ENCODE measurements at regions not wholly inside any gene's neighbourhood (a gene's known extent, or its start where the extent isn't known, plus 50 kb on each side); places are given as distances from the start of the nearest gene placed in this dataset.
"Not testable (repeated sequence)": the region's sequence is repeated elsewhere in the genome, so short reads cannot be mapped to it uniquely, and the experiment has no call there.

DNA sequence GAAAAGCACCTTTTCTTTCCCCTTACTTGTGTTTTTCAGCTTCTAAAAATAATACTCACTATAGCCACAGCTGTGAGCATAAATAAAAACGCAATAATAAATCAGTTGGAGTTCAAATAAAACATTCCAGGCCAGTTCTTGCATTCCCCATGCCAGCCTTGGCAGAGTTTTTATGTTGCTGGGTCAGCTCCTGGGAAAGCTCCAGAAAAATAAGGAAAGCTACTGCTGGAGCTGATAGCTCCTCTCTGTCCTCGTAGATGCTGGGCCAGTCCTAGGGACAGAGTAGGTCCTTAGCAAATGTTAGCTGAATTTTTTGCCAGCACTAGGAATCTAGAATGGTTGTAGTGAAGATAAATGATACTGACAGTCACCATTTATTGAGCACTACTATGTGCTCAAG, 389.0 kb upstream of the SYNCRIP start:
- DNase-seq: no peak

DNA sequence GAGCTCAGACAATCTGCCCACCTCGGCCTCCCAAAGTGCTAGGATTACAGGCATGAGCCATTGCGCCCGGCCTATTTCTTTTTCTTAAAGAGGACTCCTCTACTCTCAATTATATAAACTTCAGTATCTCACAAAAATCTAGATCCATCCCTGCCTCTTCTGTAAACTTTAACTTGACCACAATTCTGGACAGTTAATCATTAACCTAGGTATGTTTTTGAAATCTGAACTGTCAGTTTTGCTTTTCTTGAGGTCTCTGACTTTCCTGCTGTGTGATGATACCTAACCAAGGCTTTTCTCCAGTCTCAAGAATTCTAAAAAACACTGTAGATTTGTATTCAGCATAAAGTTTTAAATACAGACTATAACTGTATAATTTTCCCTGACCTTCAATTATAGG, 388.2 kb upstream of the SYNCRIP start:
- no peak for DNase-seq

GRCh38 chr6:86028776-86029175, 386.1 kb upstream of the SYNCRIP start:
- no peak for DNase-seq

- not testable (repeated sequence) for DNase-seq
Measured at GRCh38 chr6:86026890-86027289, 384.2 kb upstream of the SYNCRIP start.

- no peak for DNase-seq
Measured at GRCh38 chr6:86017236-86017635, 374.6 kb upstream of the SYNCRIP start.

GRCh38 chr6:86016567-86016966, 373.9 kb upstream of the SYNCRIP start:
- no peak for DNase-seq

DNA sequence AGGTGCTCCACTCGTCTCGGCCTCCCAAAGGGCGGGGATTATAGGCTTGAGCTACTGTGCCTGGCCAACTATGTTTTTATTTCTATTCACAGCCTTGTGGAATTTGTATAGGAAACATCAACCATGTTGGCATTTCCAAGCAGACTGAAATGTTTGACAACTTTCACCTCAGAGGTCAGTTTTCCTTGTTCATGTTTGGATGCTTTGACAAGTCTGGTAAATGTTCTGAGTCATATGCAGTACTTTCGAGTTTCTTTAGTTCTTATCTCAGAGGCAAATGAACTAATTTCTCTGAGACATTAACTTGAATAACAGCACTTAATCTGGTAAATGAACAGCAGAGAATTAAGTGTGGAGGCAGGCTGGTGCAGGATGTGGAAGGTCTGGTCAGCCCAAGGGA, 373.4 kb upstream of the SYNCRIP start:
- DNase-seq: no peak

GRCh38 chr6:86012991-86013390, 370.3 kb upstream of the SYNCRIP start:
- DNase-seq: not testable (repeated sequence)

- no peak for DNase-seq
Measured at GRCh38 chr6:86010915-86011786, 368.5 kb upstream of the SYNCRIP start.

DNA sequence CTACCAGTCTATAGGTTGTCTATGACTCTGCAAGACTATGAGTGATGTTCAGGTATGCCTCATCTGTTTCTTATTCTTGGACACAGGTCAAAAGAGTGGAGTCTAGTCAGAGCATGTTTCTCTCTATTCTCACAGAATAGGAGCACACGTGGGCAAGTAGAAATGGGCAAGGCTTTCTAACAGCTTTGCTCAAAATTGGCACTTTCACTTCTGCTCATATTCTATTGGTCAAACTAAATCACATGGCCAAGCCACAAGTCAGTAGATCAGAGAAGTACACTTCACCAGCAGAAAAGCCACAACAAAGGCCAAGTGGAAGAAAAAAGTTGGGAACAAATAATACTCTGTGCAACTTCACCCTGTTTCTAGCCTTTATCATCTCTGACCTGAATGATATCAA, 354.5 kb upstream of the SYNCRIP start:
- DNase-seq: no peak

DNA sequence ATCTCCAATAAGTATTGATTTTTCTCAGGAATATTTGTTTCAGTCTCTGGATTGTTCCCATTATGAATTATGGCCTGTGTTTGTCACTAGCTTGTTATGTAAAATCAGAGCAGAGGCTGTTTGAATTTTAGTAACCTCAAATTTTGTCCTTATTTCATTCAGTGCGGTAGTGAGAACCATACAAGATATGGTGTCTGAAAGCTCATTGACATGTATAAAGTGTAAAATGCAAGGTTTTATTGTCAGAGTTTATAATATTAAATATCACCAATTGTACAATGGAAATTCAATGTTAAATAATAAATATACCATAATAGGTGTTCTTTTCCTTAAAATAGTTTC, 353.3 kb upstream of the SYNCRIP start:
- DNase-seq: no peak

DNA sequence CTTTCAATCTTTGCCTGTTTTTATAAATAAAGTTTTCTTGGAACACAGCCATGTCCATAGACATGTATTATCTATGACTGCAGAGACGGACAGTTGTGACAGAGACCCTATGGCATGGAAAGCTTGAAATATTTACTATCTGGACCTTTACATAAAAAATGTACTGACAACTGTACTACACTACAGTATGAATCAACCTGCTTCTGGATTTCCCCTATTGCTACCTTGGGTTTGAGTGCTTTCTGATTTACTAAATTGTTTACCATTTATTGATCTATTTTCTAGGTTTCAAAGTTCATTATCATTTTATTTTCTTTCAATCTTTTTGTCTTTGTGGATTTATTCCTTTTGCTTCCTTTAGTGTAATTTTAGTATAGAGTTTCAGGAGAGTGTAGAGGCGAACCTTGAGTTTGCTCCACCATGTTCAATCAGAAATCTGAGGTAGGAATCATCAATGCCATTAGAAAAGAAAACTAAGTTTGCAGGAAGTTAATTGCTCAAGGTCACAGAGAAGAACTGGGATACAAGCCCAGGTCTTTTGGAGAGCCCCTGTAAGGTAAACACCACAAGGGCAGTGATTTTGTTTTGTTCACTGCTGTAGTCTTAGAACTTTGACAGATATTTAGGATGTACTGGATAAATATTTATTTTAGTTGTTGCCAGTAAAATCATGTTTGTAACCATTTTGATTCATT, 352.8 kb upstream of the SYNCRIP start:
- no peak for DNase-seq

DNA sequence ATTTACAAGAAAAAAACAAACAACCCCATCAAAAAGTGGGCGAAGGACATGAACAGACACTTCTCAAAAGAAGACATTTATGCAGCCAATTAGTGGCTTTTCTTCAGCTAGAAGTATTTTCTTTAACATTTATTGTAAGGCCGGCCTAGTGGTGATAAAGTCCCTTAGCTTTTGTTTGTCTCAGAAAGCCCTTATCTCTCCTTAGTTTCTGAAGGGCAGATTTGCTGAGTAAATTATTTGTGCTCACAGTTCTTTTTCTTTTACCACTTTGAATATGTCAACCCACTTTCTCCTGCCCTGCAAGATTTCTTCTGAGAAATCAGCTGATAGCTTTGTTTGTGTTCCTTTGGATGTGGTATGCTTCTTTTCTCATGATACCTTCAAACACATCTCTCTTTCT, 344.0 kb upstream of the SYNCRIP start:
- DNase-seq: no peak

DNA sequence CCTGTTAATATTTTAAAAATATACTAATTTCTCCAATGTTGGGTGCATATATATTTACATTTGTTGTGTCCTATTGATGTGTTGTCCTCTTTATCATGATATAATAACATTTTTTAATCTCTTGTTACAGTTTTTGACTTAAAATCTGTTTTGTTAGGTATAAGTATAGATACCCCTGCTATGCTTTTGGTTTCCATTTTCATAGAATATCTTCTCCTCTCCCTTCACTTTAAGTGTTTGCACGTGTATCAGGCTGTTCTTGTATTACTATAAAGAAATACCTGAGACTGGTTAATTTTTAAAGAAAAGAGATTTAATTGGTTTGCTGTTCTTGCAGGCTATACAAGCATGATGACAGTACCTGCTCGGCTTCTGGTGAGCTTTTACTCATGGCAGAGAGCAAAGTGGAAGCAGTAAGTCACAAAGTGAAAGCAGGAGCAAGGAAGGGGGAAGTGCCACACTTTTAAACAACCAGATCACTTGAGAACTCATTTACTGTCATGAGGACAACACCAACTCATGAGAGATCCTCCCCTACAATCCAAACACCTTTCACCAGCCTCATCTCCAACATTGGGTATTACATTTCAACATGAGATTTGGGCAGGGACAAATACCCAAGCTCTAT, 340.5 kb upstream of the SYNCRIP start:
- DNase-seq: no peak

- DNase-seq: no peak
Measured at GRCh38 chr6:85977661-85978060, 335.0 kb upstream of the SYNCRIP start.

- DNase-seq: no peak
Measured at GRCh38 chr6:85975957-85976356, 333.3 kb upstream of the SYNCRIP start.

- no peak for DNase-seq
Measured at GRCh38 chr6:85971238-85971637, 328.6 kb upstream of the SYNCRIP start.

- no peak for DNase-seq
Measured at GRCh38 chr6:85966828-85967227, 324.1 kb upstream of the SYNCRIP start.

- DNase-seq: no peak
Measured at GRCh38 chr6:85961746-85962145, 319.1 kb upstream of the SYNCRIP start.

- DNase-seq: no peak
Measured at GRCh38 chr6:85961125-85961524, 318.4 kb upstream of the SYNCRIP start.

DNA sequence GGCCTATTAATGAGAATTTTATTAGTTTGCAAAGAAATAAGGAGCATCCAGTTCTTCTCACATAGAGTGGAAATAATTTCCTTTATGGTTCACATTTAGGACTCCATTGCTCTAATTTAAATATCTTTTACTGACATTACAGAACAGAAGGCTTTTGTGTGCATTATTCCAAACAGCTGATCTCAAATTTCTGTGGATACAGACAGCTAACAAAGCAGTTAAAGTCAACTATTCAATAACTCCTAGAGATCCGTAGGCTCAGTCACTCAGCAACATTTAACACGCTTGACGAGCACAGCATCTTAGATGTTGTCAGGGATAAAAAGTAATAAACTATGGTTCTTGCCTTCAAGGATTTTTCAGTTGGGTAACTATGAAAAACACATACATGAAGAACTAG, 305.8 kb upstream of the SYNCRIP start:
- no peak for DNase-seq

GRCh38 chr6:85945459-85946185, 302.9 kb upstream of the SYNCRIP start:
- DNase-seq: no peak

GRCh38 chr6:85944776-85945175, 302.1 kb upstream of the SYNCRIP start:
- DNase-seq: no peak
